ENCODE measurements at regions not wholly inside any gene's neighbourhood (a gene's known extent, or its start where the extent isn't known, plus 50 kb on each side); places are given as distances from the start of the nearest gene placed in this dataset.

GRCh38 chr11:80819271-80819670 is 1378.4 kb upstream of the TENM4 start:
- DNase-seq: no peak

GRCh38 chr11:80816966-80817365 is 1376.1 kb upstream of the TENM4 start:
- DNase-seq: no peak

DNA sequence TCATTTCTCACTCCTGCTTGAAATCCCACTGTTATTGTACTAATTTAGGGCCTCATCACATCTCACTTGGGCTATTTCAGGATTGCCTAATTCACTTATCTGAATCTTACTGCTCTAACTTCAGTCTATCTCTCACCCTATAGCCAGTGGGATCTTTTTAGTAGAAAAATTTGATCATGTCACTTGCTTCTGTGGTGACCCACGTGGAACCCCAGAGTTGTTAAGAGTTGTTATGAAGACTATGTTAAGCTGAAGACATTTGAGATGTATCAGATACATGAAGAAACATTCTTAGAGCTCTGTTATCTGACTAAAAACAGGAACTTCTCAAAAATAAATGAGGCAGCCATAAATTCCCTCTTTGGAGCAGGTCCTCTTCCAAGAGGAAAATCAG is 1375.6 kb upstream of the TENM4 start:
- DNase-seq: no peak

- DNase-seq: no peak
Measured at GRCh38 chr11:80815752-80816453, 1375.1 kb upstream of the TENM4 start.

- no peak for DNase-seq
Measured at GRCh38 chr11:80814813-80815212, 1374.0 kb upstream of the TENM4 start.

- DNase-seq: no peak
Measured at GRCh38 chr11:80810695-80811094, 1369.9 kb upstream of the TENM4 start.

DNA sequence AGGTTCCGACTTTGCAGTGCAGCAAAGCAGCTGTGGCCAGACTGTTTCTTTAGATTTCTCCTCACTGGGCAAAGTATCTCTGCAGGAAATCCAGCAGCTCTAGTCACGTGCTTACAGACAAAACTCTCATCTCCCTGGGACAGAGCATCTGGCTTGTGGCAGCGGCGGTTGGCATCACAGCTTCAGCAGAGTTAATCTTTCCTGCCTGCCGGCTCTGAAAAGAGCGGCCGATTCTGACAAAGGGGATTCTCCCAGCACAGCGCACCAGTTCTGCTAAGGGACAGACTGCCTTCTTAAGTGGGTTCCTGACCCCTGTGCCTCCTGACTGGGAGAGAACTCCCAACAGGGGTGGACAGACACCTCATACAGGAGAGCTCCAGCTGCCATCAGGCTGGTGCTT is 1357.3 kb upstream of the TENM4 start:
- no peak for DNase-seq

DNA sequence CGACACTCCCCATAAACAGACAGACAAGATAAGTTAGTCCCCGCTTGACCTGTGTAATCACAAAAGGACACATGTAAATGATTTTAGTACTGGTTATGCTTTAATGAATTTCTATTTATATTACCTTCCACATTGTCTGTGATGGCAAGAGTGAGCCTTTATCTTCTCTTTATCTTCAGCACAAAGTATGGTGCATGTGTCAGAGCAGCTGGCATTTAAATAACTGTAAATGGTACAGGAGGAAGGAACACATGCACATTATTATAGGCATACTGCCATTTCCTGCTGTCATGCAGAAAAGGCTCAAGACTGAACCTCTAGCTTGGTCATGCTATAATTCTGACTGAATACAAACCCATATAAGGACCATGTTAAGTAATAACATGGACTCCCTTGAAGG is 1342.7 kb upstream of the TENM4 start:
- DNase-seq: no peak

- DNase-seq: no peak
Measured at GRCh38 chr11:80782135-80782885, 1341.5 kb upstream of the TENM4 start.

GRCh38 chr11:80779905-80780605 is 1339.2 kb upstream of the TENM4 start:
- DNase-seq: no peak

- no peak for DNase-seq
Measured at GRCh38 chr11:80778941-80779340, 1338.1 kb upstream of the TENM4 start.

GRCh38 chr11:80778432-80778831 is 1337.6 kb upstream of the TENM4 start:
- DNase-seq: no peak

GRCh38 chr11:80773919-80774318 is 1333.1 kb upstream of the TENM4 start:
- DNase-seq: no peak

- no peak for DNase-seq
Measured at GRCh38 chr11:80771017-80771416, 1330.2 kb upstream of the TENM4 start.

DNA sequence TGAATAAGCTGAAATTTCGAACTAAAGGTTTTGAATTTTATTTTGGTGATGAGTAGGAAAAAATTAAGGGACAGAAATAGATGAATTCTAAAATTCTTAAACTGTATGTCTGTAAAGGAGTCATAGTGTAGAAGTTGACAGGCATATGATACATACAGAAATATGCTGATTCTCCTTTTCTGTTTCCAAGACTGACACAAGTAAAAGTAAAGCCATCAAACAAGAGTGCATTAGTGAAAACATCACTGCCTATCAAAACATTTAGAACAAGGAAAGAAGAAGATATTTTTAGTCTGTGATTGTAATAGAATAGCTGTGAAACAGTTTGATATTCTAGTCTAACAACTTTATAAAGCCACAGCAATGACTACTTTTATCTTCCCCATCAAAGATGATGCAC is 1318.0 kb upstream of the TENM4 start:
- no peak for DNase-seq

- DNase-seq: no peak
Measured at GRCh38 chr11:80748207-80748925, 1307.5 kb upstream of the TENM4 start.

DNA sequence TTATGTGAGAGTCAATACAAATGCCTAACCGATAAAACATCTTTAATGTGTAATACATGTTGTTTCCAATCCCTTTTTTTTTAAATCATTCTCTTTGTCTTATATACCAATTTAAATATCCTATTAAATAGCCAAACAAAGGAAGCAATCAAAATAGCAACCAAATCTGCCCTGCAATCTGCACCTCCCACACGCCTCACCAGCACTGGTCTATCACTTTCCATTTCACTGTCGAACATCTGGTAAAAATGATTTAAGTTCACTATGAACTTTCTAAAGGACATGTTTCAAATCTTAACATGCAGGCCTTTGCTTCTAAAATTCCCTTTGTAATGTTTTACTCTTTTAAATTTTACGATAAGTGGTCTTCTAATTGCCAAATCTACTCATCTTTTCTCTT is 1305.5 kb upstream of the TENM4 start:
- DNase-seq: no peak

DNA sequence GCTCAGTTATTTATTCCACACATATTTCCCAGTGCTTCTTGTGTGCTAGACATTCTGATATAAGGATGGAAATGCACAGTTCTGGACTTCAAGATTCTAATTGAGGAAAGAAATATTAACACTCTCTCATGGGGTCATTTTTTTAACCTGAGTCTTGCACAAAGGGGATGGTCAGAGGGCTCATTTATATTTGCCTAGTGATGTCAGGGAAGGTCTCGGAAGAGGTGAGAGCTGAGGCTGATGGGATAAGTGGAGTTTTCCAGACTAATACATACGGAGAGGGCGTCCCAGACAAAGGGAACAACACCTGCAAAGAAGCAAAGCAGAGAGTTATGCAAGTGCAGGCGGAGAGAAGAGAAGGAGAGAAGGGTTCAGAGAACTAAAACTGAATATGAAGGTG is 1304.6 kb upstream of the TENM4 start:
- no peak for DNase-seq

DNA sequence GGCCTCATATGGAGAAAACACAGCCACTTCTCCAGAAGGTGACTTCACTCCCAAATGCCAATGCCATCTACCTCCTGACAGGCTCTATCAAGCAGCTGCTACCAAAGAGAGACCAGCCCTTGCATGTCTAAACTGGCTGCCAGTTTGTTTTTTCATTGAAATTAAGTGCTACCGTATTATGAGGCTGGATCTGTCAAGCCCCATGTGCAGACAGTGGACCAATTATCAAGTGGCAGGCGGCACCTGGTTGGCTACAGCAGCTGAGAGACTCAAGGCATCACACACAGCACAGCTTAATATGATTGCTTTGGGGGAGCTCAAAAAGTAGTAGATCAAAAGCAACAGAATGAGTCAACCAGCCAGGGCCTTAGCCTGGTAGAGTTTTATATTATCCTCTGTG is 1293.0 kb upstream of the TENM4 start:
- no peak for DNase-seq

- no peak for DNase-seq
Measured at GRCh38 chr11:80733361-80733760, 1292.5 kb upstream of the TENM4 start.

DNA sequence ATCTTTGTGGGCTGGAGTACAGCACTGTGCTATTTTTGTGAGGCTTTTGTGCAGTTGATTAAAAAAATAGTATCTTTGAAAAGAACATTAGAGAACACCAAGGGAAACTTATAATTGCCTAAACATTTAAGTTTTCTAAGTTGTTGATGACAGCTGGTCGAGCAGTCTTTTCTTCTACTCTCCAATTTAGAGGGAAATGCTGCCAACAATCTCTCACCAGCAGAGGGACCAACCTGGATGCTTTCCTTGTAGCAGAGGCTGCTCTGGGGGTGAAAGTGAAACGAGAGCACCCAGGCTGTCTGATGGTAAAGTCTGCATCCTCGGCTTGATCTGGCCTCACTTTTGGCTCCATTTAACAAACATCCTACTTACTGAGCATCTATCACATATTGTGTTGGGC is 1286.5 kb upstream of the TENM4 start:
- DNase-seq: no peak

DNA sequence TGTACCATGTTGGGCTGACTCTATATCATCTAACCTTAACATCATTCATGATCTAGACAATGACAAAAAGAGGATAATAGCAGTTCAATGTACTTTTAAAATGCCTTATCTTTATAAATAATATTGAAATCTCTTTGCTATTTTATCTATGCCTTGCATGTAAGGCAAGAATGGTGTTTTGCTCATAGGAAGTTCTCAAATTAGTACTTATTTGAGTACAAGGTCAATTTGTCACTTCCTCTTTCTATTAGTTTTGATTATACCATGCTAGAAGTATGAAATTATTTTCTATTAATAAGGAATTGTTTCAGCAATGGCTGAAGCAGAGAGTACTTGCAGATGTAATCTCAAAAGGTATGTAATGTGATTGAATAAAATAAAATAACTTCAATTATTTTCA is 1285.4 kb upstream of the TENM4 start:
- no peak for DNase-seq

DNA sequence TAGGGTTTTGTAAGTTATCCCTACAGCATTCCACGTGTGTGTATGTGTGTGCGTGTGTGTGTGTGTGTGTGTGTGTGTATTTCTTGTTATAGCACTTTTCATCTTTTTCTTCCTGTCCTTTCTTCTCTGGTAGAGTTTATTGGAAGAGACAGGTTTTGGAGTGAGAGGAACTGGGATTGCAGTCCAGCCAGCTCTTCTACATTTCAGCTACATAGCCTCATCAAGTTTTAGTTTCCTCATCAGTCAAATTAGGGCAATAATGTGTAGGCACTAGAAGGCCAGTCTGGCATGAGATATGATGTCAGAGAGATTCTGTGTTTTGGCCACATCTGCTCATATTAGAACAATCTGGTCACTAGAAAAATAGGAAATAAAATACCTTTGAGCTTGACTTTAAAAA is 1283.5 kb upstream of the TENM4 start:
- no peak for DNase-seq

DNA sequence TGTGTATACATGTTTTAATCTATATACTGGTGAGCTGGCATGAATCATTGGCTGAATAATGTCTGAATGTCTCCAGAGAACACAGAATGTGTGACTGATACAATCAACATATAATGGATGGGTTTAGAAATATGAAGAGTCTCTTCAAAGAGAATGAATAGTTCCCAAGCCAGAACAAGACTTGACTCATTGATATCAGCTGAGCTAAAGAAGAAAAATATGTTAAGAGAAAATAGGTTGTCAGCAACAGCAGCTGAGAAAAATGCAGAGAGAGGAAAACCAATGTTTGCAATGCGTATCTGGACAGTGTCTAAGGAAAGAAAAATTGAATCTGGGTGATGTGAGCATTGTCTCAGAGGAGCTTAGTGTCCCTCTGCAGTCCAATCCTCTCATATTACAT is 1281.8 kb upstream of the TENM4 start:
- DNase-seq: no peak

Data from NCI-H1048 (cell line).